ENCODE measurements at regions not wholly inside any gene's neighbourhood (a gene's known extent, or its start where the extent isn't known, plus 50 kb on each side); places are given as distances from the start of the nearest gene placed in this dataset.

GRCh38 chr3:189118896-189119295, 52.9 kb upstream of the TPRG1 start:
- no peak for DNase-seq

GRCh38 chr3:189119950-189120349, 51.8 kb upstream of the TPRG1 start:
- no peak for DNase-seq

- no peak for DNase-seq
Measured at GRCh38 chr3:189121092-189121491, 50.7 kb upstream of the TPRG1 start.
